KMS-11 (cell line): ENCODE measurements at regions not wholly inside any gene's neighbourhood (a gene's known extent, or its start where the extent isn't known, plus 50 kb on each side); places are given as distances from the start of the nearest gene placed in this dataset.

Experiments used
- H2AFZ ChIP-seq: fragments of 200-600 bp; sonication (generic); 2 replicates; pipeline ENCODE4 v1.6.1; 2016; ENCODE audit warnings: antibody characterized with exemption, mixed run types, low read depth
- H3K27ac ChIP-seq: fragments of 200-600 bp; sonication (generic); 2 replicates; pipeline ENCODE4 v1.6.1; 2016; ENCODE audit warnings: mild to moderate bottlenecking, mixed run types
- H3K27me3 ChIP-seq: fragments of 200-600 bp; sonication (generic); 2 replicates; pipeline ENCODE4 v1.6.1; 2017; ENCODE audit warnings: mild to moderate bottlenecking, low read depth, mixed run types, moderate library complexity; ENCODE audit not compliant: insufficient read depth
- H3K36me3 ChIP-seq: fragments of 200-600 bp; sonication (generic); 2 replicates; pipeline ENCODE4 v1.6.1; 2017; ENCODE audit warnings: mild to moderate bottlenecking, mixed run types; ENCODE audit not compliant: insufficient read depth
- H3K4me1 ChIP-seq: fragments of 200-600 bp; sonication (generic); 2 replicates; pipeline ENCODE4 v1.6.1; 2016; ENCODE audit warnings: mild to moderate bottlenecking, low read depth, mixed run types; ENCODE audit not compliant: poor library complexity, severe bottlenecking
- H3K4me2 ChIP-seq: fragments of 200-600 bp; sonication (generic); 2 replicates; pipeline ENCODE4 v1.7.0; 2016; ENCODE audit warnings: mild to moderate bottlenecking, mixed run types
- H3K4me3 ChIP-seq: fragments of 200-600 bp; sonication (generic); IDR thresholded peaks from 2 replicates; pipeline ENCODE4 v1.6.1; 2017; ENCODE audit warnings: low read depth, low read length, mixed read lengths; ENCODE audit not compliant: insufficient read depth
- H3K79me2 ChIP-seq: fragments of 200-600 bp; sonication (generic); 2 replicates; pipeline ENCODE4 v1.6.1; 2016; ENCODE audit warnings: low read depth, mixed run types; ENCODE audit not compliant: insufficient read depth
- H3K9ac ChIP-seq: fragments of 200-600 bp; sonication (generic); 2 replicates; pipeline ENCODE4 v1.6.1; 2016; ENCODE audit warnings: mild to moderate bottlenecking, mixed run types
- H4K20me1 ChIP-seq: fragments of 200-600 bp; sonication (generic); 2 replicates; pipeline ENCODE4 v1.6.1; 2016; ENCODE audit warnings: mild to moderate bottlenecking, mixed run types; ENCODE audit not compliant: insufficient read depth
- CTCF ChIP-seq: fragments of 200-600 bp; sonication (generic); conservative IDR thresholded peaks from 2 replicates; pipeline ENCODE4 v1.6.1; 2017; ENCODE audit warnings: low read depth, mild to moderate bottlenecking, antibody characterized with exemption, low read length, moderate library complexity, mixed read lengths

DNA sequence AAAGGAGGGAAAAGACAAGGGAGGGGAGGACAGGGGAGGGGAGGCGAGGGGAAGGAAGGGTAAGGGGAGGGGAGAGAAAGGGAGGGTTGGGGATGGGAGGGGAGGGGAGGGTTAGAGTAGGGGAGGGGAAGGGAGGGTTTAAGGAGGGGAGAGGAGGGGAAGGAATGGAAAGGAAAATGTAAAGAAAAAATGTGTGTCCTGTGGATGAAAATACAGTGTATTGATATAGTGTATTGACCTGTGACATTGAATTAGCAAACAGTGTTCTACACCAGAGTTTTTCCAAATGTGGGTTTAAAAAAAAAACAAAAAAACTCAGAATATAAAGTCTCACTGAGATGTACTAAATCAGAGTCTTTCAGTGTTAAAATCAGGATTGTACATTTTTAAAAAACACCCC lies 1279.8 kb upstream of the ADGRL2 start:
- Histone ChIP-seq H3K9ac (no peak overlapping the region), H4K20me1 (no peaks in the 10 kb centered on the region), H3K4me1 (no peaks in the 10 kb centered on the region), H2AFZ (no peak overlapping the region), H3K36me3 (no peaks in the 10 kb centered on the region), H3K4me3 (no peak overlapping the region), H3K27me3 (no peaks in the 10 kb centered on the region), H3K79me2 (no peaks in the 10 kb centered on the region), H3K4me2 (no peak overlapping the region), H3K27ac (no peak overlapping the region)
- TF ChIP-seq CTCF: no peak

GRCh38 chr1:80517062-80517461 lies 1283.7 kb upstream of the ADGRL2 start:
- no peaks in the 10 kb centered on the region for H3K79me2 ChIP-seq
- H3K9ac ChIP-seq: no peak overlapping the region
- H2AFZ ChIP-seq: no peak overlapping the region
- H3K4me1 ChIP-seq: no peaks in the 10 kb centered on the region
- no peak for TF ChIP-seq CTCF
- H3K36me3 ChIP-seq: no peaks in the 10 kb centered on the region
- H3K4me2 ChIP-seq: no peak overlapping the region
- no peaks in the 10 kb centered on the region for H3K27me3 ChIP-seq
- no peaks in the 10 kb centered on the region for H4K20me1 ChIP-seq
- no peak overlapping the region for H3K4me3 ChIP-seq
- no peak overlapping the region for H3K27ac ChIP-seq

DNA sequence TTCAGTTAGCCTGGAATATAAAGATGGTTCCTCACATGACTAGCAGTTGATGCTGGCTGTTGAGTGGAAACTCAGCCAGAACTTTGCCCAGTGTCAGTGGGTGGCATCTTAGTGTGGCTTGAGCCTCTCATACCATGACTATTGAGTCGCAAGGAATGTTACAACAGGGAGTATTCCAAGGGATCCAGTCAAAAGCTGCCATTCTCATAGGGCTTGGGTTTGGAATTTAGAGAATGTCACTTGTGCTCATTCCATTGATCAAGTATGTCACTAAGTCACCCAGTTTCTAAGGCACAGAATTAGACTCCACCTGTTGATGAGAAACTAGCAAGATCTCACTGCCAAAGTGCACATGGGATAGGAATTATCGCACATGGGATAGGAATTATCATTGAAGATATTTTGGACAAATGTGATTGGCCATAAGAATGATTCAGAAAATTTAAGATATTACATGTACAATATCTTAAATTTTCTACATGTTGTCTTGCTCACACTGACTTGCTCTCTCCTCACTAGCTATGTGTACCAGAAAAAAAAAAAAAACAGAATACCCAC lies 1290.7 kb upstream of the ADGRL2 start:
- H3K27ac ChIP-seq: no peak overlapping the region

DNA sequence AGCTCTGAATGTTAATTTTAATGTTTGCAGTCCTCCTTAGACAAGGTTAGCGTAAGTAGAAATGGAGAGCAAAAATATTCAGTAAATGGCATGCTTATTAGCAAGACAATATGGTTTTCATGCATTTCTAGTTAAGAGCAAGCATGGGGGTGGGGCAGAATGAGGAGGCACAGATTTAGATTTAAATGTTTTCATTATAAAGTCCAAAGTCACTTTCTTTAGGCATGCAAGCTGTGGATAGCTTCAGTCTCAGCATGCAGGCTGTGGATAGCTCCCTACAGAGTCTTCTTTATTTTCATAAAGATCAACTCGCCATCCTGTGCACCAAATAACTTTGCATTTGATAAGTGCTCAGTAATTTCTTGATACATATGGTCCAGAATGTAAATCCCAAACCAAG lies 1294.5 kb upstream of the ADGRL2 start:
- no peaks in the 10 kb centered on the region for H3K27me3 ChIP-seq
- no peak overlapping the region for H3K27ac ChIP-seq
- H4K20me1 ChIP-seq: no peaks in the 10 kb centered on the region
- H2AFZ ChIP-seq: no peak overlapping the region
- no peaks in the 10 kb centered on the region for H3K36me3 ChIP-seq
- no peaks in the 10 kb centered on the region for H3K79me2 ChIP-seq
- no peaks in the 10 kb centered on the region for H3K4me1 ChIP-seq
- no peak for TF ChIP-seq CTCF
- no peak overlapping the region for H3K9ac ChIP-seq
- no peak overlapping the region for H3K4me2 ChIP-seq
- H3K4me3 ChIP-seq: no peak overlapping the region

More for the DNA sequence above, 1290.7 kb upstream of the ADGRL2 start:
- Histone ChIP-seq H4K20me1 (no peaks in the 10 kb centered on the region), H2AFZ (no peak overlapping the region), H3K9ac (no peak overlapping the region), H3K79me2 (no peaks in the 10 kb centered on the region), H3K36me3 (no peaks in the 10 kb centered on the region), H3K4me2 (no peak overlapping the region), H3K27me3 (no peaks in the 10 kb centered on the region), H3K4me1 (no peaks in the 10 kb centered on the region), H3K4me3 (no peak overlapping the region)
- no peak for TF ChIP-seq CTCF

DNA sequence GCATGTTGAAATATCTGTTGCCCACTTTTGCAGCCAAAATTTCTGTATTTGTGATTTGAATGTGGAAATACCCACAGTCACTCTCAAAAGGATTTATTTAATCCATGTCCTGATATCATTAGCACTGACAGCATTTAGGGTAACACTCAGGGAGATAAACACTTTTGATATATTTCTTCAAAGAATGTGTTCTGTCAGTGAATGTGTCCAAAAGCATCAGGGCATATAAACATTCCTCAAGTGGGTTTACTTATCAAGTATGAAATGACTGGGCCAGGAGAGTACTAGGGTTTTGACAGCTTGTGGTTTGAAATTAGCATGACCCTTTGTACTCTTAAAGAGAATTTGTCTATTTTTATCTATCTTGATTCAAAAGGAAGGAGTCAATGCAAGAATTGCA lies 1302.1 kb upstream of the ADGRL2 start:
- H3K4me2 ChIP-seq: no peak overlapping the region
- no peaks in the 10 kb centered on the region for H3K4me1 ChIP-seq
- TF ChIP-seq CTCF: no peak
- no peak overlapping the region for H3K4me3 ChIP-seq
- H3K27me3 ChIP-seq: no peaks in the 10 kb centered on the region
- no peak overlapping the region for H2AFZ ChIP-seq
- H3K27ac ChIP-seq: no peak overlapping the region
- no peaks in the 10 kb centered on the region for H3K36me3 ChIP-seq
- H3K9ac ChIP-seq: no peak overlapping the region
- H4K20me1 ChIP-seq: no peaks in the 10 kb centered on the region
- H3K79me2 ChIP-seq: no peaks in the 10 kb centered on the region
